ENCODE measurements at regions not wholly inside any gene's neighbourhood (a gene's known extent, or its start where the extent isn't known, plus 50 kb on each side); places are given as distances from the start of the nearest gene placed in this dataset.

GRCh38 chrX:44447214-44447613, 95.4 kb downstream of the FUNDC1 start:
- TF ChIP-seq POLR2A (IDR thresholded peaks at IDR 0.05): no peak
- TF ChIP-seq CTCF (IDR thresholded peaks at IDR 0.05): no peak
- H3K27ac ChIP-seq: no peak overlapping the region
- peaks cover 0 to 4% of the 10 kb centered on the region in 2 donors for H3K27me3 ChIP-seq
- no peaks in the 10 kb centered on the region for H3K4me1 ChIP-seq
- H3K4me3 ChIP-seq: no peak overlapping the region
- DNase-seq (ENCODE audit: low spot score in 2 of 2): no peak
- WGBS, 2 donors: 40 to 52% methylated on average over 2 of the region's 2 CpGs
- no peaks in the 10 kb centered on the region for H3K9me3 ChIP-seq
- H3K36me3 ChIP-seq: no peaks in the 10 kb centered on the region

GRCh38 chrX:44440006-44440405, 96.5 kb upstream of the EFHC2 start:
- Histone ChIP-seq H3K27me3 (no peaks in the 10 kb centered on the region), H3K27ac (no peak overlapping the region), H3K36me3 (no peaks in the 10 kb centered on the region), H3K9me3 (no peaks in the 10 kb centered on the region), H3K4me3 (no peak overlapping the region), H3K4me1 (no peaks in the 10 kb centered on the region)
- DNase-seq (ENCODE audit: low spot score in 2 of 2): no peak
- WGBS, 2 donors: 15 to 22% methylated on average over 2 of the region's 2 CpGs
- TF ChIP-seq POLR2A (IDR thresholded peaks at IDR 0.05): no peak
- TF ChIP-seq EP300 (IDR thresholded peaks at IDR 0.05): no peak
- no peak for TF ChIP-seq CTCF (IDR thresholded peaks at IDR 0.05)

- no peaks in the 10 kb centered on the region for H3K27me3 ChIP-seq
- no peaks in the 10 kb centered on the region for H3K9me3 ChIP-seq
- H3K4me1 ChIP-seq: no peaks in the 10 kb centered on the region
- 46 to 58% methylated on average over 2 of the region's 2 CpGs for WGBS, 2 donors
- H3K27ac ChIP-seq: no peak overlapping the region
- H3K4me3 ChIP-seq: no peak overlapping the region
- TF ChIP-seq POLR2A (IDR thresholded peaks at IDR 0.05) (no peak), EP300 (IDR thresholded peaks at IDR 0.05) (no peak), CTCF (IDR thresholded peaks at IDR 0.05) (no peak)
- H3K36me3 ChIP-seq: no peaks in the 10 kb centered on the region
- DNase-seq (ENCODE audit: low spot score in 2 of 2): no peak
These were observed 95.8 kb upstream of the EFHC2 start for GRCh38 chrX:44439242-44439794.

GRCh38 chrX:44435047-44435446, 91.6 kb upstream of the EFHC2 start:
- no peaks in the 10 kb centered on the region for H3K36me3 ChIP-seq
- no peak overlapping the region for H3K4me3 ChIP-seq
- no peaks in the 10 kb centered on the region for H3K9me3 ChIP-seq
- H3K27me3 ChIP-seq: no peaks in the 10 kb centered on the region
- TF ChIP-seq POLR2A (IDR thresholded peaks at IDR 0.05): no peak
- TF ChIP-seq EP300 (IDR thresholded peaks at IDR 0.05): no peak
- no peak for TF ChIP-seq CTCF (IDR thresholded peaks at IDR 0.05)
- no peak overlapping the region for H3K27ac ChIP-seq
- DNase-seq (ENCODE audit: low spot score in 2 of 2): no peak
- no peaks in the 10 kb centered on the region for H3K4me1 ChIP-seq

- Histone ChIP-seq H3K27ac (no peak overlapping the region), H3K4me3 (no peak overlapping the region), H3K4me1 (no peaks in the 10 kb centered on the region), H3K9me3 (no peaks in the 10 kb centered on the region), H3K36me3 (no peaks in the 10 kb centered on the region), H3K27me3 (no peaks in the 10 kb centered on the region)
- WGBS, 2 donors: 81 to 84% methylated on average over 3 of the region's 3 CpGs
- no peak for DNase-seq (ENCODE audit: low spot score in 2 of 2)
- TF ChIP-seq EP300 (IDR thresholded peaks at IDR 0.05) (no peak), CTCF (IDR thresholded peaks at IDR 0.05) (no peak), POLR2A (IDR thresholded peaks at IDR 0.05) (no peak)
These were observed 90.1 kb upstream of the EFHC2 start for GRCh38 chrX:44433556-44433955.

Data from tibial nerve (tissue), 4 donors.